ENCODE measurements at regions not wholly inside any gene's neighbourhood (a gene's known extent, or its start where the extent isn't known, plus 50 kb on each side); places are given as distances from the start of the nearest gene placed in this dataset.

DNA sequence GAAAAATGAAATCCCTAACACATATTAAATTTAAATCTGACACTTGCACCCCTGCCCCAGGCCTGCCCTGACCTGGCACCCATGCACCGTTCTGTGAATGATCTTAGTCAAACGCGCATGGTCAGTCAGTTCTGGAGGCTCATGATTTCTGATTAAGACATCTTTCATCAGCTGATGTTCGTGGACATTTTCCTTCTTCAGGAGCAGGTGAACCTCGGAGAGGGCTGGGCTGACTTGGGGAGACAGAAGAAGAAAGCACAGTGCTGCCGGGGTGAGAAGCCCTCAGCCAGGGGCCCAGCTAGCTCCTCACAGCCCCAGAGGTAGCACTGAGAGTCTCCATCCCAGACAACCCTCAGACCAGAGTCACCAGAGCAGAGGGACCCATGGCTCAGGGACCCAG lies 134.5 kb upstream of the AJAP1 start:
- TF ChIP-seq YY1 (IDR thresholded peaks at IDR 0.05; ENCODE audit: insufficient read depth, insufficient read length): no peak
- no peak for TF ChIP-seq SUZ12 (IDR thresholded peaks at IDR 0.05; ENCODE audit: extremely low read depth, insufficient read depth, insufficient read length)

All from NT2/D1 (cell line).